ENCODE measurements at regions not wholly inside any gene's neighbourhood (a gene's known extent, or its start where the extent isn't known, plus 50 kb on each side); places are given as distances from the start of the nearest gene placed in this dataset.

- Histone ChIP-seq H3K4me2 (ENCODE audit: extremely low read depth, insufficient read depth, low read length) (no peak overlapping the region), H3K36me3 (ENCODE audit: control insufficient read depth, insufficient read depth, low read length) (no peaks in the 10 kb centered on the region), H2AFZ (ENCODE audit: low read length) (no peak overlapping the region), H3K27me3 (ENCODE audit: control insufficient read depth, insufficient read depth, low read length) (peaks cover 28% of the 10 kb centered on the region), H3K4me3 (replicated peaks in 1 of 4; ENCODE audit: control extremely low read depth in 1 of 4, insufficient read depth in 1 of 4, low read depth in 3 of 4, low read length in 4 of 4) (no peak overlapping the region), H3K4me1 (ENCODE audit: control insufficient read depth, extremely low read depth, insufficient read depth, low read length) (no peaks in the 10 kb centered on the region), H4K20me1 (ENCODE audit: control insufficient read depth, extremely low read depth, insufficient read depth, low read length) (no peaks in the 10 kb centered on the region), H3K9ac (ENCODE audit: insufficient read depth, low read length) (no peak overlapping the region), H3K27ac (ENCODE audit: insufficient read depth, low read length) (no peak overlapping the region), H3K9me3 (ENCODE audit: control insufficient read depth, insufficient read depth, low read depth, low read length) (no peaks in the 10 kb centered on the region), H3K79me2 (ENCODE audit: control insufficient read depth, insufficient read depth, low read length) (no peaks in the 10 kb centered on the region)
- TF ChIP-seq CTCF (conservative IDR thresholded peaks at IDR 0.05 in 1 of 2, IDR thresholded peaks at IDR 0.05 in 1 of 2; ENCODE audit: low read depth in 1 of 2, low read length in 2 of 2) (no peak), EZH2 (IDR thresholded peaks at IDR 0.05; ENCODE audit: low read length, missing control alignments) (no peak)
- DNase-seq (ENCODE audit: low read depth in 2 of 2): no peak
Measured at GRCh38 chr2:174693344-174693743, 70.9 kb downstream of the CHRNA1 start.

DNA sequence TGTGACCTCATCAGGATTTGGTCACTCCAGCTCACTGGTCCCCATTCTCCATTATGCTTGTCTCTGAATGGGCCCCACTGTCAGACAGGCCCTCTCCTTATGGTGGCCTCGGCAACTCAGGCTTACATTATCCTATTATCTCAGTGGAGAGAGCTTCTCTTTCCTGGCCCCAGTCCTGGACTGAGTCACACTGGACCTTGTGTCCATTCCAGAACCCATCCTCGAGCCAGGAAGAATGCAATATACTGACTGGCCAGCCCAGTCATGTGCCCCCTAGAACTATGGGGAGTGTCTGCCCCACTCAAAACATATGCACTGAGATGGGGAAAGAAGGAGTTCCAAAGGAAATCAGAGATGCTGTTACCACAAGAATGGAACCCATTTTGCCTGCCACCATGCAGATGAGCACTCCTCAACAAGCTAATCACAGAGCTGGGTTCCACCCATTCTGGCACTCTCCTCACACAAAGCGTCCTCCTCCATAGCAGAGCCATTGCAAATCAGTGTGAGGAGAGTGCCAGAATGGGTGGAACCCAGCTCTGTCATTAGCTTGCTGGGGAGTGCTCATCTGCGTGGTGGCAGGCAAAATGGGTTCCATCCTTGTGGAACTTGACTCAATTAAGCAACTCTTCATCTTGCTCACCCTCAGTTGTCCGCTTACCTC lies 71.9 kb downstream of the CHRNA1 start:
- no peaks in the 10 kb centered on the region for H4K20me1 ChIP-seq (ENCODE audit: control insufficient read depth, extremely low read depth, insufficient read depth, low read length)
- no peak overlapping the region for H3K9ac ChIP-seq (ENCODE audit: insufficient read depth, low read length)
- no peak for TF ChIP-seq CTCF (conservative IDR thresholded peaks at IDR 0.05 in 1 of 2, IDR thresholded peaks at IDR 0.05 in 1 of 2; ENCODE audit: low read depth in 1 of 2, low read length in 2 of 2)
- TF ChIP-seq EZH2 (IDR thresholded peaks at IDR 0.05; ENCODE audit: low read length, missing control alignments): no peak
- no peaks in the 10 kb centered on the region for H3K4me1 ChIP-seq (ENCODE audit: control insufficient read depth, extremely low read depth, insufficient read depth, low read length)
- no peak overlapping the region for H3K27ac ChIP-seq (ENCODE audit: insufficient read depth, low read length)
- H3K9me3 ChIP-seq (ENCODE audit: control insufficient read depth, insufficient read depth, low read depth, low read length): no peaks in the 10 kb centered on the region
- H2AFZ ChIP-seq (ENCODE audit: low read length): no peak overlapping the region
- H3K27me3 ChIP-seq (ENCODE audit: control insufficient read depth, insufficient read depth, low read length): peaks cover 28% of the 10 kb centered on the region
- no peak overlapping the region for H3K4me2 ChIP-seq (ENCODE audit: extremely low read depth, insufficient read depth, low read length)
- no peak overlapping the region for H3K4me3 ChIP-seq (replicated peaks in 1 of 4; ENCODE audit: control extremely low read depth in 1 of 4, insufficient read depth in 1 of 4, low read depth in 3 of 4, low read length in 4 of 4)
- peak in 1 of 2 donors; percentile 20 for DNase-seq (ENCODE audit: low read depth in 2 of 2)
- H3K36me3 ChIP-seq (ENCODE audit: control insufficient read depth, insufficient read depth, low read length): no peaks in the 10 kb centered on the region
- H3K79me2 ChIP-seq (ENCODE audit: control insufficient read depth, insufficient read depth, low read length): no peaks in the 10 kb centered on the region

DNA sequence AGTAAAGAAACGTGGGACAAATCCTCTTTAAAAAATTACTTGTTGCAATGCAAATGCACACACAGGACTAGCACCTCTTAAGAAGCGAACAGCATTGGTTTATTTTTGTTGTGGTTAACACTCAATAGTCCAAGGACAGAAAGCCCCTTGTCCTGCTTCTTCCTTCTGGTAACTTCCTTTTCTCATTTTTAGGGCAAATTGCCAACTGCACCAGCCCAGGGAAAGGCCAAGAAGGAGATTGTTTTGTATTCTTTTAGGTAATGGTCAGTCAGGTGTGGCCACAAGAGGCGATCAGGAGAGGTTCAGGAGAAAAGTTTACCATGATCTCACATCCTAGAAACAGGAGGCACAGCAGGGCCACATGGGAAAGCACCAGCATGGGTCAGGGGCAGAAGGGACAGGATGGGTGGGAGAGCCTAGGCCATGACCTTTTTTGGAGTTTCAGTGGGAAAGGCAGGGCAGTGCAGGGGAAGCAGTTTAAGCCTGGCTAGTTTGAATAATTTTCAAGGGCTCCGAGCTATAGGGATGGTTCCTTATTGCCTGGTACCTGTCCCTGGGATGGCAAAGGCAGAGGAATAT lies 73.0 kb downstream of the CHRNA1 start:
- no peaks in the 10 kb centered on the region for H3K79me2 ChIP-seq (ENCODE audit: control insufficient read depth, insufficient read depth, low read length)
- no peak overlapping the region for H2AFZ ChIP-seq (ENCODE audit: low read length)
- H3K9ac ChIP-seq (ENCODE audit: insufficient read depth, low read length): no peak overlapping the region
- no peak overlapping the region for H3K27ac ChIP-seq (ENCODE audit: insufficient read depth, low read length)
- H3K9me3 ChIP-seq (ENCODE audit: control insufficient read depth, insufficient read depth, low read depth, low read length): no peaks in the 10 kb centered on the region
- no peak overlapping the region for H3K4me2 ChIP-seq (ENCODE audit: extremely low read depth, insufficient read depth, low read length)
- no peaks in the 10 kb centered on the region for H4K20me1 ChIP-seq (ENCODE audit: control insufficient read depth, extremely low read depth, insufficient read depth, low read length)
- no peaks in the 10 kb centered on the region for H3K36me3 ChIP-seq (ENCODE audit: control insufficient read depth, insufficient read depth, low read length)
- no peaks in the 10 kb centered on the region for H3K4me1 ChIP-seq (ENCODE audit: control insufficient read depth, extremely low read depth, insufficient read depth, low read length)
- TF ChIP-seq CTCF (conservative IDR thresholded peaks at IDR 0.05 in 1 of 2, IDR thresholded peaks at IDR 0.05 in 1 of 2; ENCODE audit: low read depth in 1 of 2, low read length in 2 of 2): no peak
- TF ChIP-seq EZH2 (IDR thresholded peaks at IDR 0.05; ENCODE audit: low read length, missing control alignments): no peak
- no peak for DNase-seq (ENCODE audit: low read depth in 2 of 2)
- H3K27me3 ChIP-seq (ENCODE audit: control insufficient read depth, insufficient read depth, low read length): peaks cover 22% of the 10 kb centered on the region
- no peak overlapping the region for H3K4me3 ChIP-seq (replicated peaks in 1 of 4; ENCODE audit: control extremely low read depth in 1 of 4, insufficient read depth in 1 of 4, low read depth in 3 of 4, low read length in 4 of 4)
